ENCODE measurements at regions not wholly inside any gene's neighbourhood (a gene's known extent, or its start where the extent isn't known, plus 50 kb on each side); places are given as distances from the start of the nearest gene placed in this dataset.
"Not testable (repeated sequence)": the region's sequence is repeated elsewhere in the genome, so short reads cannot be mapped to it uniquely, and the experiment has no call there.

DNA sequence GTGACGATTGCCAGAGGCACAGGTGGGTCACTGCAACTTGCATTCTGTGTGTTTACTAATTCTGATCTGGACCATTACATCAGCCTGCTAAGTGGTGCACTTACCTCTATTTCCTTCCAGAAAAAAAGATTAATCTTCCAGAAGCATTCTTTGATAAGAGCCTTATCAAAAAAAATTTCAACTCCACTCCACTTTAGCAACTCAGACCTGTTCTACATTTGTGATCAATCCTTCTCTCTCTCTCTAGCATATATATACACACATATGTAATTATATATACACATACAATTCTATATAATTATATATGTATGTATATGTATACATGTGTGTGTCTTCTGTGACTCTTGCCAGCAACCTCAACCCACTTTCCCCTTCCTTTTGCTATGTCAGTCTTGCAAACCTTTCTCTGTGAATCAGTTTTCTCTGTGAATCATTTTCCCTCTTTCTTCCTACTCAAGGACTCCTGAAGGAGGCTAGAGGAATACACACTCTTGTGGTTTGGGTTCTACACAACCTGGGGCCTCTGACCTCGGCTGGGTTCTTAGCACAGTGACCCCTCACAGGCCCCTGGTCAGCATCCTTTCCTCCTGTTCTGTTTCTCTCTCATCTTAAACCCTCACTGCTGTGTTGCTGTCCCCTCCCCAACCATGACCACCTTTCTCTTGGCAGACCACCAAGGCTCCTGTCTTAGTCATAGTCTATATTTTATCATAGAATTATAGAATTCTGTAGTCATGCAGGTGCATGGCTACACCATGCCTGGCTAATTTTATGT lies 130.4 kb upstream of the PELI1 start:
- H3K27me3 Mint-ChIP-seq (ENCODE audit: low read depth): no peaks in the 10 kb centered on the region
- no peak overlapping the region for H3K4me3 Mint-ChIP-seq
- peaks cover 18% of the 10 kb centered on the region for H3K4me1 Mint-ChIP-seq (ENCODE audit: low read depth)
- peaks cover 6% of the 10 kb centered on the region for H3K36me3 Mint-ChIP-seq (ENCODE audit: low read depth)
- peaks cover 8% of the 10 kb centered on the region for H3K9me3 Mint-ChIP-seq
- H3K27ac Mint-ChIP-seq: no peak overlapping the region

DNA sequence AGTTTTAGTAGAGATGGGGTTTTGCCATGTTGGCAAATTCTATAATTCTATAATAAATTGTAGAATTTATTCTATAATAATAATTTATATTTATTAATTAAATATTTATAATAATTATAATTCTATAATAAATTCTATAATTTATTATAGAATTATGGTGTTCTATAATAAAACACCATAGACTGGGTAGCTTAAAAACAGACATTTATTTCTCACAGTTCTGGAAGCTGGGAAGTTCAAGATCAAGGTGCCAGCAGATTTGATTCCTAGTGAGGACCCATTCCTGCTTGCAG lies 130.9 kb upstream of the PELI1 start:
- no peak overlapping the region for H3K4me3 Mint-ChIP-seq

DNA sequence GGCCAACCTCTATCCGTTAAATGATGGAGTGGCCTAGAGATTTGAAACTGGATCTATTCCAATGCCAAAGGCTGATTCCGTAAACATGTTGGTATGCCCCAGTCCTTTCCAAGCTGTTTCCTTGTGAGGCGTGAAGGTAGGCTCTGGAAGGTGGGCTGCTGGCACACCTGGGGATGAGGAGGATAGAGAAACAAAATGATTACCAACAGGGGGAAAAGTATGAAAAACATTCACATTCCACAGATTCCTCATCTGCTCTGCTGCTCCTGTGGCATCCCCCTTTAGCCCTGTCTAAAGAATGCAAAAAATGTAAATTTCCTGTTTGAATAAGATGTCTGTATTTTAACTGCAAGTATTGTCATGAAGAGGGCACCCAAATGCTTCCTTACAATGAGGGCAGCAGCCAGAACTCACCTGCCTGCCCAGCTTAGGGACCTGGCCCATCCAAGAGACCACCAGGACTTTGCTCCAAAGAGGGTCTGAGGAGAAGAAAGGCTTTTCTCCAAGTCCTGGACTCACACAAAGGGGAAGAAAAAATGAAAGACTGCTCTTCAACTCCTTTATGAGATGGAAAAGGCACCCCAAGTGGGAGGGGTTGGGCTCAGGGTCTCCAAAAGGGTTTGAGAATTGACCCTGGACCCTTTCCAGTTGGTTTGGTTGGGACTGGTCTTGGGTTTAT lies 132.3 kb upstream of the PELI1 start:
- Mint-ChIP-seq H3K4me3 (no peak overlapping the region), H3K9me3 (no peaks in the 10 kb centered on the region), H3K36me3 (ENCODE audit: low read depth) (no peaks in the 10 kb centered on the region), H3K27ac (no peak overlapping the region), H3K27me3 (ENCODE audit: low read depth) (no peaks in the 10 kb centered on the region), H3K4me1 (ENCODE audit: low read depth) (peaks cover 18% of the 10 kb centered on the region)

More for the DNA sequence above, 130.9 kb upstream of the PELI1 start:
- peaks cover 6% of the 10 kb centered on the region for H3K36me3 Mint-ChIP-seq (ENCODE audit: low read depth)
- no peak overlapping the region for H3K27ac Mint-ChIP-seq
- peaks cover 18% of the 10 kb centered on the region for H3K4me1 Mint-ChIP-seq (ENCODE audit: low read depth)
- H3K27me3 Mint-ChIP-seq (ENCODE audit: low read depth): no peaks in the 10 kb centered on the region
- H3K9me3 Mint-ChIP-seq: peaks cover 7% of the 10 kb centered on the region

DNA sequence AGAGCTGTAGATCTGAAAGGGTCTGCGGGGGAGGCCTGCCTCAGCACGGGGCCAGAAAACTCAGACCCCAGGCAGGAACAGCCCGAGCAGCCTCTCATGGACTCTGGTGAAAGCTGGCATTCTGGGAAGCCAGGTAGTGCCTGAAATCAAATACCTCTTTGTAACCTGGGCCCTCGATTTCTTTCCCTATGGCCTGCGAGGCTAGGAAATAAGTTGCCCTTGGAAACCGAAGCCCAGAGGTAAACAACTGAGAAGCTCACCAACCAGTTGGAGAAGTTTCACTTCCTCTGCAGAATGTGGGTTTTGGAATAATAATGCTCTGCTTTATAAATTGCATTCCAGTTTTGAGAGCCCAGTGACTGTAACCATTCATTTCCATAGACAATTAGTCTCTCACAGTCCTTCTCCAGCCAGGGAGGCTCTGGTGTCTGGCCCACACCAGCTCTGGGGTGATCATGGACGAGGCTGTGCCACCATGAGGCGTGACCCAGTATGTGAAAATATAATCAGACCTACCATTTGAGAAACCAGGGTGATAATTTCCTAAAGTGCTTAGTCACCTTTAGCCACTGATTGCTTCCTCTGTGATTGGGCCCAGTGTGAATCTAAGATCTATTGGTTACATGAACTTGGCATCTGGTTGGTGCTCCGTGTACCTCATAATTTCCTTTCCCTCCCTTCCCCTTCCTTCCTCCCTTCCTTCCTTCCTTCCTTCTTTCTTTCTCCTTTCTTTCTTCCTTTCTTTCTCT lies 133.1 kb upstream of the PELI1 start:
- no peak overlapping the region for H3K27ac Mint-ChIP-seq
- H3K4me3 Mint-ChIP-seq: no peak overlapping the region
- H3K36me3 Mint-ChIP-seq (ENCODE audit: low read depth): no peaks in the 10 kb centered on the region
- H3K27me3 Mint-ChIP-seq (ENCODE audit: low read depth): no peaks in the 10 kb centered on the region
- peaks cover 18% of the 10 kb centered on the region for H3K4me1 Mint-ChIP-seq (ENCODE audit: low read depth)
- H3K9me3 Mint-ChIP-seq: no peaks in the 10 kb centered on the region

DNA sequence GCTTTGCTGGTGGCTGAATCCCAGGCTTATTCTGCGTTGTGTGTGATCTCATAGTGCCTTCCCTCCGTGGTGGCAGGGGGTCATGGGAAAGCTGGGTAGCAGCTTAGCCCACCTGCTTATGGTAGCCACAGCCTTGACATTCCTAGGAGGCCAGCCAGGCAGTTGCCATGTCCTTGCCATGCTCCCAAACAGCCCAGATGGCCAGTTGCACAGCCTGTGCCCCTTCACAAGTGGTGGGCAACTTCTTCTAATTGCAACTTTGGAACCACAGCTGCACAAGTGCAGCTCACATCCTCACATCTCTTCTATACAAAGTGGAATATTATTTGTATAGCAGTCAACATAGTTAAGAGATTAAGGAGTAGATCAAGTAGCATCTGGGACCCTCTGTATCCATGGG lies 136.6 kb upstream of the PELI1 start:
- H3K36me3 Mint-ChIP-seq (ENCODE audit: low read depth); H3K4me3 Mint-ChIP-seq; H3K4me1 Mint-ChIP-seq (ENCODE audit: low read depth); H3K27ac Mint-ChIP-seq; H3K27me3 Mint-ChIP-seq (ENCODE audit: low read depth); H3K9me3 Mint-ChIP-seq: not testable (repeated sequence)

DNA sequence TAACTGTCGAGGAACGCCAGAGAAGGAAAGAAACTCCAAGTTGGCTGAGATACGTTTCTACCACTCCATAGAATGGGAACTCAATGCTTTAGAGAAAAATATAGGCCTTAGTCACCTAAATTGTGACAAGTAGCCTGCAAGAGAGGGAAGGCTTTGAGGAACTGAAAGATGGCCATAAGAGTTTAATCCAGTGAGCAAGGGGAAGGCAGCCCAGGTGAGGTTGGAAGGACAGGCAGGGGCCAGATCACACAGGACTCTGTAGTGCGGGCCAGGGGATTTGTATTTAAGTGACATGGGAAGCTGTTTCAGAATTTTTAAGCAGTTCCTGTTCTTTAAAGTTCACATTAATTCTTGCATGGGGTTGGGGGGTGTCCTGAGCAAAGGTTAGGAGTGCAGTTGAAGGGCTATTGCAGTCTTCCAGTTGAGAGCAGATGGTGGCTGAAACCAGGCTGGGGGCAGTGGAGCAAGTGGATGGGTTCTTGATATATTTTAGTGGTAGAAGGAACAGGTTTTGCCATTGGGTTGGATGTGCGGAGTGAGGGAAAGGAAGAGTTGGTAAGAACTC lies 138.9 kb upstream of the PELI1 start:
- no peaks in the 10 kb centered on the region for H3K9me3 Mint-ChIP-seq
- no peaks in the 10 kb centered on the region for H3K4me1 Mint-ChIP-seq (ENCODE audit: low read depth)
- peaks cover 3% of the 10 kb centered on the region for H3K27me3 Mint-ChIP-seq (ENCODE audit: low read depth)
- no peak overlapping the region for H3K4me3 Mint-ChIP-seq
- no peak overlapping the region for H3K27ac Mint-ChIP-seq
- no peaks in the 10 kb centered on the region for H3K36me3 Mint-ChIP-seq (ENCODE audit: low read depth)

DNA sequence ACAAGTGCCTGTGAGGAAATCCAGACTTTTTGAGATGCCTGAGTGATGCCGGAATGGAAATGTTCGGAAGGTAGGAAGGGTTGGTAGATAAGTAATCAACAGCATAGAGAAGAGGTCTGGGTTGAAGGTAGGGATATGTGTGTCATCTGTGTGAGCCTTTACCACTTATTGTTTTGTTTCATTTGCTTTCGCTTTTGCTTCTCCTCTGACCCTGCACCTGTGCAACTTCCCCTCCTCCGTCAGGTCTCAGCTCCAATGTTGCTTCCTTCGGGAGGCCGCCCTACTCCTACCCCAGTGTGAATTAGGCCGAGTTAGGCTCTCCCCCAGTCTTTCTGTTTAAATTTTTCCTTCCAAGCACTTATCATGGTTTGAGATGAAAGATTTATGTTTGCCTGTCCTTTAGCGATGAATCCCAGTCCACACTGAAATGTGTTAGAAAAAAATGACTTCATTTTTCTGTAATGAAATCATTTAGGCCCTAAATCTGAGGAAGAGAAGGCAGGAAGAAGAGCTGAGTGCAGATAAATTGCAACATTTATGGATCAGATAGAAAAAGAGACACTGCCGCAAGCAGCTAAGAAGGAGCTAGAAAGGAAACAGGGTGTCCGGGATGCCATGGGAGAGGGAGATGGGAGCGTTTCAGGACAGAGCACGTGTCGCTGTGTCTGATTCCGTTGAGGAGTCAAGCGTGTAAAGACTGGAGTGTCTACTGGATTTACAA lies 139.6 kb upstream of the PELI1 start:
- H3K4me1 Mint-ChIP-seq (ENCODE audit: low read depth): no peaks in the 10 kb centered on the region
- no peaks in the 10 kb centered on the region for H3K9me3 Mint-ChIP-seq

DNA sequence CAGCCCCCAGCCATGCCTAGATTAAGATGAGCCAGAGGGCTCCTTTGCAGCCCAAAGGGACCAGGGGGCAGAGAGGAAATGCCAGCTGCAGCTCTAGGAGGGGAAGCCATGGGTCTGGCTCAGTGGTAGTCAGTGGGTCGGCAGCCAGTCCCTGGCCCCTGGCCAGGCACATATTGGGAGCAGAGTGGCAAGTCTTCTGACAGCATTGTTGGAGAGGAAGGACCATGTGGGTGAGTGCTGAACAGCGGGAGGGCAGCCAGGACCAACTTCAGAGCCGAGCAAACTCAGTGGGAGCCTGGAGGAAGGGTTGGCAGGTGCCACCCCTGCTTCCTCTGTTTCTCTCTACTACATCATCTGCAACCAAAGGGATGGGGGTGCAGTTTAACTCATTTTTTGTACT lies 140.5 kb upstream of the PELI1 start:
- Mint-ChIP-seq H3K27ac (no peak overlapping the region), H3K9me3 (no peaks in the 10 kb centered on the region), H3K4me3 (no peak overlapping the region), H3K4me1 (ENCODE audit: low read depth) (no peaks in the 10 kb centered on the region), H3K27me3 (ENCODE audit: low read depth) (peaks cover 3% of the 10 kb centered on the region), H3K36me3 (ENCODE audit: low read depth) (no peaks in the 10 kb centered on the region)

More for the DNA sequence above, 139.6 kb upstream of the PELI1 start:
- H3K4me3 Mint-ChIP-seq: no peak overlapping the region
- H3K27ac Mint-ChIP-seq: no peak overlapping the region
- peaks cover 3% of the 10 kb centered on the region for H3K27me3 Mint-ChIP-seq (ENCODE audit: low read depth)
- H3K36me3 Mint-ChIP-seq (ENCODE audit: low read depth): no peaks in the 10 kb centered on the region

DNA sequence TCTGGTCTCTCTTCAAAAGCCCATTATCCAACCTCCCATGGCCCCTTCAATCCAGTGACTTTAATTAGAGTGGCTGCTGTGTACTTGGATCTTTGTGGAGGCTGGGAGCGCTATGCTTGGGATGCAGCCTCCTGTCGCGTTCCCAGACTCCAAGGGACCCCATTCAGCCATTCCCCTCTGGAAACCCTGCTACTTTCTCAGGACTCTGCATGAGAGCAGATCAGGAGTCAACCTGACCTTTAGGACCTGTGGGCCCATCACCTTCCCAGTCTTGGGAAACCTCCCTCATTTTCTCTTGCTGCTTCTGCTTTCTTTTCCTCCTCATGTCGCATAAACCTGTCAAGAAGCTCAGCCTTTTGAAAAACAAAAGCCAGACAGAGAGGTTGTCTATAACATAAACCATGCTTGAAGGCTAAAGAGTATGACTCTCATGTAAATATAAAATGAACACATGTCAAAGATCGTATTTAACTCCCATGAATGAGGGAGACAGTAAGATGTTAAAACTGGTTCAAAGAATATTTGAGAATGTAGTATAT lies 143.1 kb upstream of the PELI1 start:
- Mint-ChIP-seq H3K27ac (no peak overlapping the region), H3K36me3 (ENCODE audit: low read depth) (no peaks in the 10 kb centered on the region), H3K4me1 (ENCODE audit: low read depth) (peaks cover 2% of the 10 kb centered on the region), H3K27me3 (ENCODE audit: low read depth) (peaks cover 7% of the 10 kb centered on the region), H3K4me3 (no peak overlapping the region), H3K9me3 (no peaks in the 10 kb centered on the region)

DNA sequence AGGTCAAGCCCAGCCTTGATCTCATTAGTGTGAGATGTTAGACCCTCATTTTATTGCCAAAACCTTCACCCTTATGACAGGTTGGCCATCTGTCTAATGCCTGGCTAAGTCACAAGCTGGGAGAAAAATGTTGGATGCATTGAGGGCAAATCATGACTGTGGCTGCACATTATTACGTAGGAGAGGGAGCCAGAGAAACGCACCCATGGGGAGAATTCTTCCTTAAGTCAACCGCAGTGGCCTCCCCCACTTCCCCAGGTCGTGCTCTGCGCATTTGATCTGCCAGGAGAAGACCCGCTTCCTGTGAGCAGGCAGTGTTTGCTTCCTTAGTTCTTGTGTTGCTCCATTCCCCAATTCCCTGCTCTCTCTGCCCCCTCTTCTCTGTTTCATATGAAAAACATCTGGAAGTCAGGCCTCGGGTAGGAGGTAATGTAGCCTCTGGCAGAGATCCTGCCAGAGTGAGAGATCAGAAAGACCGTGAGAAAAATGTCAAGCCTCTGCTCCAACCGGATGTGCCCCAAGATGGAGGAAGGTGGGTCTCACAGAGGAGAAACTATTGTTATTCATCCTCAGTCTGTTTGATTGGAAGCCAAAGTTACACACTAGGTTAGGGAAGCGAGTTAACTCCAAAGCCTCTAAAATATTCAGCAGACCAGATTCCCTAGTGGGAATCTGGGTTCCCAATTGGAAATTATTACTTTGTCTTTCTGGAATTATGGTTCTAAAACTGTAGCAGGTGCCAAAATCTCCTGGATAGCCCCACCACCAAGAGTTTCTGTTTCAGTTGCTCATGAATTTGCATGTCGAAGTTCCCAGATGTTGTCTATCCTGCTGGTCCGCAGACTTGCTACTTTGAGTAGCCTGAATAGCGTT lies 144.3 kb upstream of the PELI1 start:
- Mint-ChIP-seq H3K36me3 (ENCODE audit: low read depth) (no peaks in the 10 kb centered on the region), H3K4me1 (ENCODE audit: low read depth) (peaks cover 2% of the 10 kb centered on the region), H3K4me3 (no peak overlapping the region), H3K27ac (no peak overlapping the region), H3K27me3 (ENCODE audit: low read depth) (peaks cover 7% of the 10 kb centered on the region), H3K9me3 (no peaks in the 10 kb centered on the region)

DNA sequence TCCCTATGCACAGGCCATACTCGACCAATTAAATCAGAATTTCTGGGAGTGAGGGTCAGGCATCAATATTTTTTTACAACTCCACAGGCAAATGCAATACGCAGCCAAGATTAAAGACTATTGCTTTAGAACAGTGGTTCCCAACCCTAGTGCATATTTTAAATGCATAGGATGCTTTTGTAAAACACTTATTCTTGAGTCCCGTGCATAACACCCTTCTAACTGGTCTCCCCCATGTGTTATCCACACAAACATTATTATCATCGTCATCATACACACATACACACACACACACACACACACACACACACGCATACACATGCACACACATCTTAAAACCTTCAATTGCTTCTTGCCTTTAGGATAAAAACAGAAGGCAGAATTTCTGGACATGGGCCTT lies 145.0 kb upstream of the PELI1 start:
- Mint-ChIP-seq H3K4me3 (no peak overlapping the region), H3K9me3 (no peaks in the 10 kb centered on the region), H3K4me1 (ENCODE audit: low read depth) (peaks cover 2% of the 10 kb centered on the region), H3K27ac (peak overlapping the region; percentile 31), H3K27me3 (ENCODE audit: low read depth) (peaks cover 7% of the 10 kb centered on the region), H3K36me3 (ENCODE audit: low read depth) (no peaks in the 10 kb centered on the region)

DNA sequence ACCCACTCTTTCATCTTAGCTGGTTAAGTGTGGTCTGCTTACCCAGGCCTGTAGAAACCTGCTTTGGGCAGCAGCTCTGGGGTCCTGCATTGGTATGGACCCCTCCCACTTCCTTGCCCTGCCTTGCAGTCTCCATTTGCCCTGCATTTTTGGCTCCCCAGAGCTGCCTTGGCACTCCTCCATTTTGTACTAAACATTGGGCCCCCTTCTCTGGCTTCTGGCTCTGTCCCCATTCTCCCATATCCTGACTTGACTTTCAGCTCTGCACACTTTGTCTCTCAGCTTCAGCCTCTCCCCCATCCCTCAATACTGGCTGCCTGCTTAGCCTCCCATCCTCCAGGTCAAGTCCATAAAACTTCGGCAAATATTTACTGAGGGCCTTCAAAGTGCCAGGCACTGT lies 145.5 kb upstream of the PELI1 start:
- Mint-ChIP-seq H3K4me3 (no peak overlapping the region), H3K9me3 (no peaks in the 10 kb centered on the region), H3K27me3 (ENCODE audit: low read depth) (peaks cover 7% of the 10 kb centered on the region), H3K27ac (no peak overlapping the region), H3K4me1 (ENCODE audit: low read depth) (peaks cover 2% of the 10 kb centered on the region), H3K36me3 (ENCODE audit: low read depth) (no peaks in the 10 kb centered on the region)

DNA sequence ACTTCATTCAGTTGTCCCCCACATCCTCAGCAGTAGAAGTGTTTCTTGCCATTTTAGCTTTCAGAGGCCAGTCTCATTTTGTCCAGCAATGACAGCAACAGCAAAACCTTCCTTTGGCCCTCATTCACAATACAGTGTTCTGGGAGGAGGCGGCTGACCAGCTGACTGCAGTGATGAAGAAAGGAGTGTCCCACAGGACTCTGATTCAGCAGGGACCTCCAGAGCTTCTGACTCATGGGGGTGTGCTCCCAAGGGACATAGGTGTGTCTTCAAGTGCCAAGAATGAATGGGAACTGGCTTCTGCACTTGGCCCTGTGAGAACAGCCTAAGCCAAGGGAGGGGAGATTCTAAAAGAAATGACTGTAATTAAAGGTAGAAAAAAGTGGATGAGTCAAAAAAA lies 147.0 kb upstream of the PELI1 start:
- no peaks in the 10 kb centered on the region for H3K36me3 Mint-ChIP-seq (ENCODE audit: low read depth)
- H3K27me3 Mint-ChIP-seq (ENCODE audit: low read depth): peaks cover 7% of the 10 kb centered on the region
- peaks cover 12% of the 10 kb centered on the region for H3K4me1 Mint-ChIP-seq (ENCODE audit: low read depth)
- H3K9me3 Mint-ChIP-seq: no peaks in the 10 kb centered on the region
- H3K27ac Mint-ChIP-seq: no peak overlapping the region
- H3K4me3 Mint-ChIP-seq: no peak overlapping the region
